Dermis blood vessel endothelial cell (primary cell): ENCODE measurements at regions not wholly inside any gene's neighbourhood (a gene's known extent, or its start where the extent isn't known, plus 50 kb on each side); places are given as distances from the start of the nearest gene placed in this dataset.
"Not testable (repeated sequence)": the region's sequence is repeated elsewhere in the genome, so short reads cannot be mapped to it uniquely, and the experiment has no call there.

Source experiments
- DNase-seq: peaks from one replicate; pipeline ENCODE4 v3.0.0; 2010

DNA sequence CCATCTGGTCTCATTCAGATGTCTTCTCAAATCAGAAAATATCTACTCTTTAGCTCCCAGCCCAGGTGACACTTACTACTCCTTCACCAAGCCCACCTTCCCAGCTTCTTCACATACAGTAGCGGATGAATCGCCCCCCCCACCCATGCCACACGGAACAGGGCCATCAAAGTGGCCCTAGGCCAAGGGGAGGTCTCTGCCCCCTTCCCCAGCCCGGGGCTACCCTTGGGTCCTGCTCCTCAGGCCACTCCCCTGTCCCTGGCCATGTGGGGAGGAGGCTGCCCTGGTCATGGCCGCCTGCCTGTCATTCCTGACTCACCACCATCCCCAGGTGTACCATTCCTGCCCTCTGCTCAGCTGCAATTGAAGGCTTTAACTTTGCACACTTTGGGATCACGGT is 142.8 kb downstream of the NECTIN1 start:
- DNase-seq: no peak

GRCh38 chr11:119585043-119585781 is 143.8 kb downstream of the NECTIN1 start:
- DNase-seq: peak; percentile 17

DNA sequence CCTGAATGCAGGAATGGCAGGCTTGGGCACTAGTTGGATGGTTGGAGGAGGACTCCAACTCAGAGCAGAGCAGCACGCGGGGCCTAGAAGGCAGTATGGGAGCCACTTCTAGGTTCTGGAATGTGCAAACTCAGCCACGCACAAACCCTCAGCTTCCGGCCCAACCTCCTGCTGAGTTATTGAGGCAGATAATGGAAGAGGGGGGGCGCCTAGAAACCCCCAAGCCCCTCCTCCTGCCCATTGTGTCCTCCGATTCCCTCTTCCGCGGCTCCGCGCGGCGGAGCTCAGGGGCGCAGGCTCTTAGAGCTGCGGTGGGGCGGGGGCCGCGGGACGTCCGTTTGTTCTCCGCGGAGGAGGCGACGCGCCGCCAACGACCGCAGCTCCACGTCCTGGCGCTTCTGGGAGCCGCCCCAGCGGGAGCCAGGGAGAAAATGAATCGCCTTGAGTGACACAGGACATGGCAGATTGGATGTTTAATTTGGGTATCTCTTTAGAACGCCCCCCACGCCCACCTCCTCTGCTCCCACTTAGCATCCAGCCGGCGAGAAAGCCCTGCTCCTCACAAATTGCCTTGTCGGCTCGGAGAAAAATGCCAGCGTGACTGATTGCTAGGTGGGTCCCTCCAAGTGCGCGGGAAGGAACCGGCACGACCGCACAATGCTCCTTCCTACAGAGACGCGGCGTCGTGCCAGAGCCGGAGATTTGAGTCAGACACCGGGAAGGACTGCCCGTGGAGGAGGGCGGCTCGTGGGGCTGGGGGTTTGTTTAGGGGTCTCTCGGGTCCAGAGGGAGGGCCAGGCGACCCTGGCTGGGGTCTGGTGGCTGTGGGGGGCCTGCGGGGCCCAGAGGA is 144.6 kb downstream of the NECTIN1 start:
- DNase-seq: peak; percentile 70

DNA sequence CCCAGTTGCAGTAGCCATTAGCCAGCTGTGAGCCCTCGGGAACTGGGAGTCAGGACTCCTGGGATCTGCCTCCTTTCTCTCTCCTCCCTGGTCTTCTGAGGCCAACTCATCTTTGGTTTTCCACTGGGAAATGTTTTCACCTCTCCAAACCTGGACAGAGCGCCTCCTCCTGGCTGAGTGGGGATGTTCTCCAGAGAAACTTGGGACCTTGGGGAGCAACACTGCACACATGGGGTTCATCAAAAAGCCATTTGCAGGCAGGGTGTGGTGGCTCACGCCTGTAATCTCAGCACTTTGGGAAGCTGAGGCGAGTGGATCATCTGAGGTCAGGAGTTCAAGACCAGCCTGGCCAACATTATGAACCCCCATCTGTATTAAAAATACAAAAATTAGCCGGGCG is 145.4 kb downstream of the NECTIN1 start:
- no peak for DNase-seq

DNA sequence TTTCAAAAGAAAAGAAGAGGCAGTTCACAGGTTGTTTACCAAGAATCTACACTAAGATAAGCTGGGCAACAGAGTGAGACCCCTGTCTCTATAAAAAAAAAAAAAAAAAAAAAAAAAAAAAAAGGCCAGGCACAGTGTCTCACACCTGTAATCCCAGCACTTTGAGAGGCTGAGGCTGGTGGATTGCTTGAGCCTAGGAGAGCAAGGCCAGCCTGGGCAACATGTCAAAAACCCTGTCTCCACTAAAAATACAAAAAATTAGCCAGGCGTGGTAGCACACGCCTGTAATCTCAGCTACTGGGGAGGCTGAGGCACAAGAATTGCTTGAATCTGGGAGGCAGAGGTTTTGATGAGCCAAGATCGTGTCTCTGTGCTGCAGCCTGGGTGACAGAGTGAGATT is 147.6 kb downstream of the NECTIN1 start:
- not testable (repeated sequence) for DNase-seq

GRCh38 chr11:119580751-119581150 is 148.2 kb downstream of the NECTIN1 start:
- no peak for DNase-seq

DNA sequence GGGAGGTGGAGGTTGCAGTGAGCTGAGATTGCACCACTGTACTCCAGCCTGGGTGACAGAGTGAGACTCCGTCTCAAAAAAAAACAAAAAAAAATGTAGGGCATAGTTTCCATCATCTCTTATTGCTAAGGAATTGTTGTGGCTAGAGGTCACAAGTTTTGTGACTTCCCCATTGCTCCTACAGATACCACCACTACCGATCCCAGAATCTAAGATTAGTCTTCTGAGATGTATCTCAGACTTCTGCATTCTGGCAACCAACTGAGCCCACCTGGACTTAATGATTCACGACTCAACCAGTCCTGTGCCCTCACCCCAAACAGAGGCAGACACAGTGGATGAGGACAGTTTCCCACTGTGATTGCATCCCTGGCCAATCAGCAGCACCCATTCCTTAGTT is 148.9 kb downstream of the NECTIN1 start:
- no peak for DNase-seq

DNA sequence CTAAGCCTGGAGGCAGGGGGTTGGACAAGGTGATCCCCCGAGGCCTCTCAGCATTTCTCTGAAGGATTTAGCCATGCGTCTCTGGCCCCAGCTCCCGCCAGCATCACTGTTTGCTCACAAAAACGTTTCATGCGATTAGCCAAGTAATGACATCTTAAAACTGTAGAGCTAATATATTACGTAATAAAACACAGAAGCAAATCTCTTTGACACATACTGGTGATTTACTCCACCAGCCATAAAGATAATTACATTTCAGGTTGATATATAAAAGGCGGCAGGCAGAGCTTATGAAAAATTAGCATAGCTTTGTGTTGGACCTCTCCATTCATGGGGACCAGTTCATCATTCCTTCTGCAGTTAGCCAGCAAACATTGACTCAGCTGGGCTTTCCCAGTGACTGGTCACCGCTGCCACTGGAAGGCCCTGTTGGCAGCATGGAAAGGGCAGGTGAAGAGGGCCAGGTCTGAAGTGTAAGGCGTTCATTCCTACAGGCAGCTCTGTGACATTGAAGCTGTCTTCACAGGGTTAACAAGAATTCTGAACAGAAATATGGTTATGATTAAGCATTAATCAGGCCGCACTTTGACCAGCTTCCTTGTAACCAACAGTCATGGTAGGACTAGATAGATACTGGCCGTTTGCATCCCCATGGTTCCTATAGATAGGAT is 150.3 kb downstream of the NECTIN1 start:
- DNase-seq: no peak

DNA sequence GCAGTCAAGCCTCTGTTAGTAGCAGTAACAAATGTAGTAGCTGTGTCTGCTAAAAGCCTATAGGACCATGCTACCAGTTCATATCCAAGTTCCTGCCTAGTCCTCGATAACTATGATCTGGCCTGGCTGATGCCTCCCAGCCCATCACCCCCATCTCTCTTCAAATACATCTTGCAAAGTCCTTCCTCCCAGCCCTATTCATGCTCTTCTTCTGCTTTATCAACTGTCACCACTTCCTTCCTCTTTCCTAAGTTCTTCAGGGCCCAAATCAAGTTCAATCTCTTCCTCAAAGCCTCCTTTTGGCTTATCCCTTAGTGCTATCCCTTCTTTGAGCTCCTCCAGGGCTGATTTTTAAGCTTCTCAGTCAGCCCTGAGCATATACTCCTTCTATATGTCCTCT is 150.9 kb upstream of the THY1 start:
- DNase-seq: no peak

GRCh38 chr11:119572481-119573424 is 149.8 kb upstream of the THY1 start:
- DNase-seq: no peak

- DNase-seq: no peak
These were observed 148.3 kb upstream of the THY1 start for GRCh38 chr11:119571311-119571710.

DNA sequence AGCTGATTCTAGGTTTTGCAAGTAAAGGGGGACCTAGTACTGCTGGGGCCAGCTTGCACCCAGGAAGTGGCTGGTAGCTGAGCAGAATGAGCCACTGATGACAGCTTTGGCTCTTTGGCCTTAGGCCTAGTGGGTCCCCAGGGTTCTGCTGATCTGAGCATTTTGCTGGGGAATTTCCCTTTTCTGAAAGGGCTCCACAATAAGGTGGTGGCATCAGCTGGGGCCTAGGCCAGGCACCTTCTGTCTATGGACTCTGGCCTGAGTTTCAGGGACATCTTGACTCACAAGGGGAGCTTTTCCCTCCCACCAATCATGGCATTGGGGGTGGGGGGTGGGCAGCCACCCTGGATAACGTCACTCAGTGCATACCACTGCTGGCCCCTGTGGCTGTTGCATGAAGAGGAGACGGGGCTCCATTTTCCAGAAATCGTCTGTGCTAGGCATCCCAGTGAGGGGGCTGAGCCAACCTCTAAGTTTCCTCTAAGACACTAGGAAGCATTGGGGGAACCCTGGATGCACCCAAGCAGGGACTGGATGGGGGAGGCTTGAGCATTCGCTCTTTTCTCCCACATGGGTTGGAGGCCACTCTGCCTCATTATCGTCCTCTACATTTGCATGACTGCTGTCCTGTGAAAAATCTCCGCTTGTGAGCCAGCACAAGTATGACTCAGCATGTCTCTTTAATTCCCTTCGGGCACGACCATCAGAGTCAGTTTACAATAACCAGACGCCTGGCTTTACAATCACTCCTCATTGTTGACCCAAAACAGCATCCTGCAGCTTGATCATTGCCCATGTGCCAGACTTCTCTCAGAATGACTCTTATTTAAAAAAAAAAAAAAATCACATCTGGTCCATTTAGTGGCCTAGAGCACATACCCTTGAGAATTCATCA is 145.0 kb upstream of the THY1 start:
- DNase-seq: peak; percentile 20

DNA sequence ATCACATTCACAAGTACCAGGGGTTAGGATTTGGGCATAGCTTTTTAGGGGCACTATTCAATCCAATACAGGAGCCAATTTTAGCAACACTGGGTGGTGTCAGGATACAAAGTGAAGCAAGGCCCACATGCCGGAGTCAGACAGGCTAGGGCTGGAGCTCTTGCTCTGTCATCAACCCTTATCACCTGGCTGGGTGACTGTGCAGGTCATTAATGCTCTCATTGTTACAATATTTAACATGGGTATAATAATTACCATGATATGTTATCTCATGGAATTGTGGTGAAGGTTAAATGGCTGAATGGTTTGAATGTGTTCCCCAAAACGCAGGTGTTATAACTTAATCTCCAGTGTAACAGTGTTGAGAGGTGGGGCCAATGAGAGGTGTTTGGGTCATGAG is 143.3 kb upstream of the THY1 start:
- no peak for DNase-seq

- DNase-seq: not testable (repeated sequence)
These were observed 142.7 kb upstream of the THY1 start for GRCh38 chr11:119565693-119566092.

DNA sequence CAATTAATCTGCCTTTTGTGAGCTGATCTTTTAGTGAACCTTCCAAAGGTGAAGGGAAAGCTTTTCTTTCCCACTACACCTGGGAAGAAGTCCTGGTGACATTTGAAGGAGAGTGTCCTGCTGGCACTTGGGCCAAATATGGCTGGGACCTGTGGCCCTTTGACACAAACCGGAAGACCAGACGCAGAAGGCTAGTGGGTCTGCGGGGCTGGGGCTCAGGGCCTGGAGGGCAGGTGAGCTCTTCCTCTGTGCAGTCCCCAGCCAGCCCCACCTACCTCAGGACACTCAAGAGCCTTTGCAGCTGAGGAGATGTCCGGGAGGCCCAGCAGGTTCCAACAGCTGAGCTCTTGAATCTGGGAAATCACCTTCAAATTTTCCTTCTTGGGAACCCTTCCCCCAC is 138.0 kb upstream of the THY1 start:
- no peak for DNase-seq

DNA sequence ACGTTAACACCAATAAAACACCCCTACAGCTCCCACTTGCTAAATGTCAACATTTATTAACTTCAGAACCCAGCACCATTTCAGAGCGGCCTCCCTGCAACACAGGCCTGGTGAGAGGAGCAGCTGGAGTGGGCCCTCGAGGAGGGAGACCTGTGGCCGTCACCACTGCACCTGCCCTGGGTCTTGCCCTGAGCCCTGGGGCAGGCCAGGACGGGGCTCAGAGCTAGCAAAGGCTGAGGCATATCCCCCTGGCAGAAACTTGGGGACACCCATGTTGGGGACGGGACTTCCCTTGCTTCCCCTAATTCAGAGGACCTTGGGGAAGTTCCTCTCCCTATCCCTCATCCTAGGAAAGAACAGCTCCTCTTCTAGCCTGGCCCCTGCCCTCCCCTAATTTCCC is 137.3 kb upstream of the THY1 start:
- no peak for DNase-seq

- no peak for DNase-seq
These were observed 129.1 kb upstream of the THY1 start for GRCh38 chr11:119552106-119552485.

DNA sequence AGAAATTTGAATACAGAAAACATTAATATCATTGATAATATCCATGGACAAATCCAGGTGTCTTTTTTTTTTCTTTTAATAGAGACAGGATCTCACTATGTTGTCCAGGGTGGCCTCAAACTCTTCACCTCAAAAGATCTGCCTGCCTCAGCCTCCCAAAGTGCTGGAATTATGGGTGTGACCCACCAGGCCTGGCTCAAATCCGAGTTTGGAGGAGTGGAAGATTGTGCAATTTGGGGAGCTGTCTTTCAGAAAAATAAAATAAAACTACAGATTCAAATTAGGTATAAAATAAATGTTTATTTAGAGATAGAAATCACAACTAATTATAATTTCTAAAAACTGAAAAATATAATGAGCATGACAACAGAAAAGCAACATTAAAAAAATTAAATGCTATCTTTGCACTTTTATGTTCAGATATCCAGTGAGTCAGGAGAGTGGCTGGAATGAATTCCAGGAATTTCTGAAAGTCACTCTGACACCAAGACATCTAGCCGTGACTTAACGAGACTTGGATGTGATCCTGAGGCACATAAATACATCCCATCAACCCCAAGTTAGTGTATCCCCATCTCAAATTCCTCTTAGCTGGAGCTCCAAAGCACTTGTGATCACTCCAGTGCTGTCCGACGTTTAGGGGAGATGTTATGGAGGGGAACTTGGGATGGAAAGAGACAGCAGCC is 128.6 kb upstream of the THY1 start:
- no peak for DNase-seq

GRCh38 chr11:119550053-119550752 is 127.2 kb upstream of the THY1 start:
- DNase-seq: no peak

GRCh38 chr11:119547511-119547910 is 124.5 kb upstream of the THY1 start:
- DNase-seq: no peak
